ENCODE measurements at regions not wholly inside any gene's neighbourhood (a gene's known extent, or its start where the extent isn't known, plus 50 kb on each side); places are given as distances from the start of the nearest gene placed in this dataset.

DNA sequence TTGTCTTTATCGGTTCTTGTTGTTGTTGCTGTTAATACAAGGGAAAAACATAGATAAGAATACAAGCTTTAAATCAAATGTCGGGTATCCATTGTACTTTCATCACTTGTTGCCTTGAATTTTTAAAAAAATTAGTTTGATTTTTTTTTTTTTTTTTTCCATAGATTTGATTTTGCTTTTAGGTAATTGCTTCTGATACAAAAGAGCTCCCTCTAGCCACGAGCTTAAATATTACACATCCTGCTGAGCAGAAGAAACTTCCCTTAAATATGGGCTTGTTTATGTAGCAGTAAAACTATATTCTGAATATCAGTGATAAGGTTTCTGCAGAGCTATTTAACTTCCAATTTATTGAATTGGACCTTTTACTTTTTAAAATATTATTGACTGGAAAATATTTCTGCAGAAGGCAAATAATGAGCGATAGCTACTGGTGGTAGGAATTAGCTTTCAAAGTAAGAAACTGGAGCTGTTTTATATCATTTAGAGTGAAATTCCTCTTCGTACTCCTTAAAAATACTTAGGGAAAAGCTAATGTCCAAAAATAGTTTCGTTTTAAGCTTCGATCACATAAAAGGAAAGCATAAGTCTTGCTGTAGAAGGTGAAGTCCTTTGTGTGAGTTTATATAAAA is 216.9 kb downstream of the POLR1F start:
- H3K27ac ChIP-seq, result no peak overlapping the region
- CTCF ChIA-PET, result interaction anchor here (0.5 to 1.6 kb wide), 20 partner anchors 8 to 1672 kb away, joined by 3 to 11 read pairs (median 4); no protein-coding TSS in a partner anchor
- peak; percentile 16 for DNase-seq (ENCODE audit: low spot score)
- TF ChIP-seq, protein P1, sequence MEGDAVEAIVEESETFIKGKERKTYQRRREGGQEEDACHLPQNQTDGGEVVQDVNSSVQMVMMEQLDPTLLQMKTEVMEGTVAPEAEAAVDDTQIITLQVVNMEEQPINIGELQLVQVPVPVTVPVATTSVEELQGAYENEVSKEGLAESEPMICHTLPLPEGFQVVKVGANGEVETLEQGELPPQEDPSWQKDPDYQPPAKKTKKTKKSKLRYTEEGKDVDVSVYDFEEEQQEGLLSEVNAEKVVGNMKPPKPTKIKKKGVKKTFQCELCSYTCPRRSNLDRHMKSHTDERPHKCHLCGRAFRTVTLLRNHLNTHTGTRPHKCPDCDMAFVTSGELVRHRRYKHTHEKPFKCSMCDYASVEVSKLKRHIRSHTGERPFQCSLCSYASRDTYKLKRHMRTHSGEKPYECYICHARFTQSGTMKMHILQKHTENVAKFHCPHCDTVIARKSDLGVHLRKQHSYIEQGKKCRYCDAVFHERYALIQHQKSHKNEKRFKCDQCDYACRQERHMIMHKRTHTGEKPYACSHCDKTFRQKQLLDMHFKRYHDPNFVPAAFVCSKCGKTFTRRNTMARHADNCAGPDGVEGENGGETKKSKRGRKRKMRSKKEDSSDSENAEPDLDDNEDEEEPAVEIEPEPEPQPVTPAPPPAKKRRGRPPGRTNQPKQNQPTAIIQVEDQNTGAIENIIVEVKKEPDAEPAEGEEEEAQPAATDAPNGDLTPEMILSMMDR (conservative IDR thresholded peaks at IDR 0.05; ENCODE audit: low read depth), result peak; percentile 81
- POLR2A ChIA-PET (ENCODE audit: low non-redundant PET), result no interaction called here

DNA sequence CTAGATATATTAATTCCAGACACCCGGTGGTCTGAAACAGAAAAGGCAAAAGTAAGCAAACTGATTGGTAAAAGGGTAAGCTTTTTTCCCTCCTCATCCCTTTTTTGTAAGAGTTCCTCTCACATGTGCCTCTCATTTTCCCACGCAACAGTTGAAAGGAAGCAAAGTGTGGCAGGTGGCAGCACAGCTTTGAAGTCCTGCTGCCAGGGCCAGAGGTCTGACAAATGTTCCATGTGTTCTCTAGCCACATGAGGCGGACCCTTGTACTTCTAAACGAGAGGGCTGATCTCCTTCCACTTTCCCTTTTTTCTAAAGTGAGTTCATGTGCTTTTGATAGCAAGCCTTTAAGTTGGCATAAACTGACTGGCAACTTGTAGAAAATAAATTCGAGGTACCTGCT is 217.5 kb downstream of the POLR1F start:
- ChIA-PET POLR2A (ENCODE audit: low non-redundant PET) (no interaction called here), CTCF (interaction anchor here (0.6 to 1.6 kb wide), 8 partner anchors 8 to 1386 kb away, joined by 3 to 11 read pairs (median 5); no protein-coding TSS in a partner anchor)
- TF ChIP-seq, protein P1 (conservative IDR thresholded peaks at IDR 0.05; ENCODE audit: low read depth), result no peak
- no peak overlapping the region for H3K27ac ChIP-seq
- DNase-seq (ENCODE audit: low spot score), result no peak

DNA sequence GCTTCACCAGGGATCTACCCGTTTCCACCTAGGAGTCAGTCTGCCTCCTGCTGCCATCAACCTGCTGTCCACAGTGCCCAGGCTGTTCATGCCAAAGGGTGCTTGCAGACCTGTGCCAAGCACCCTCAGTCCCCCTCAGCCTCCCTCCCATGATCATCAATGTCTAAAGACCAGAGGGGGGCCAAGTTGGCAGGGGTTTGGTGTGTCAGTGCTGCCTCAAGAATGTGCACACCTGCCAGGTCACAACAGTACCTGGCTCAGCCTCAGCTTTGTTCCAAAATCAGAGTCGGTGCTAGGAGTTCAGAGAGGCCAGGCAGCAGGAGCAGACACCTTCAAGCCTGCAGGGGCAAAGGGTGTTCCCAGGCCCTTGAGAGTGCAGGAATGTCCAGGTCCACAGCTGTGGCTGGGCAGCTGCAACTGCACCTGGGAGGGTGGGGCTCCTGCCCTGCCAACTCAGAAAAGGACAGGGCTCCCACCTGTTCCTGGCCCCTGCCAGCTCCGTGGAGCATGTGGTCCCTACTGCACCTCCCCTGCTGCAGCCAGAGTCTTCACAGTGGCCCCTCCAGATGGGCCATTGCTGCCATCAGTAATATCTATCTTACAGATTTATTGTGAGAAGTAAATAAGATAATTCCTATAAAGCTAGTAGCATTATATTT is 219.5 kb downstream of the POLR1F start:
- no peak for DNase-seq (ENCODE audit: low spot score)
- TF ChIP-seq, protein P1 (conservative IDR thresholded peaks at IDR 0.05; ENCODE audit: low read depth), result no peak
- H3K27ac ChIP-seq, result no peak overlapping the region
- CTCF ChIA-PET, result interaction anchor here (0.6 kb wide), 1 partner anchor 31 kb away, joined by 3 read pairs; no protein-coding TSS in a partner anchor
- POLR2A ChIA-PET (ENCODE audit: low non-redundant PET), result interaction anchor here (0.6 kb wide), 1 partner anchor 182 kb away, joined by 3 read pairs; no protein-coding TSS in a partner anchor

DNA sequence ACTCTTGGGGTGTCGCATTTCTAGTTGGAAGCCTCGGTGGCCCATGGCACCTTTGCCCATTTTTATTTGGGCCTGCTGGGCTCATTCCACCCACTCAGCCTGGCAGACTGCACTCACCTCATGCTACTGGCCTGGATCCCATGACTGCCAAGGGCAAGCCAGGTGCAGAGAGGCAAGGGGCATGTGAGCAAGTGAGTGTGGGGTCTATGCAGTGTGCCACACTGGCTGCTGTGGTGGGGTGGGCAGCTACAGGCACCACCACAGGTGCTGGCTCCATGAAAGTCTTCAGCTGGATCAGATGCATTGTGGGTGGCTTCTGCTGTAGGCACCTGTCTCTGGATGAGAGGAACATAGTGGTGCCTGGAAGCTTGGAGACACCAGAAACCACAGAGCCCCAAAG is 220.8 kb downstream of the POLR1F start:
- CTCF ChIA-PET, result no interaction called here
- TF ChIP-seq, protein P1 (conservative IDR thresholded peaks at IDR 0.05; ENCODE audit: low read depth), result no peak
- POLR2A ChIA-PET (ENCODE audit: low non-redundant PET), result no interaction called here
- DNase-seq (ENCODE audit: low spot score), result no peak
- no peak overlapping the region for H3K27ac ChIP-seq

DNA sequence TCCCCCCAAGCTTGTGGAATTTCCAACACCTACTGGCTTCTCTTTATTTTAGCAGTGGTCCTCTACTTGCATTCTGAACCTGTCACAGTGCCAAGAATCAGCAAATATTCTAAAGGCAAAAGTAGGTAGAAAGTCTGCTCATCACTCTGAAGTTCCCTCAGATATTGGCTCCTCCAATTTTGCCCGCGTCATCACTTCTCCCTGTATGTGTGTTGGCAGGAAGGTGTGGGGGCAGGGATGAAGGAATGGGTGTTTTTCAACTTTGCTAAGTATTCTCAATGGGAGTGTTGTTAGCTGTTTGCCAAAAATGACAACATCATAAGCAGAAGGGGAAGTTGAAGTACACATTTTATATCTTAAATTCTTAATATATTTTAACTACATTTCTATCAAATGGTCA is 226.2 kb downstream of the POLR1F start:
- no peak for DNase-seq (ENCODE audit: low spot score)
- TF ChIP-seq, protein P1 (conservative IDR thresholded peaks at IDR 0.05; ENCODE audit: low read depth), result no peak
- no peak overlapping the region for H3K27ac ChIP-seq
- ChIA-PET CTCF (no interaction called here), POLR2A (ENCODE audit: low non-redundant PET) (no interaction called here)

DNA sequence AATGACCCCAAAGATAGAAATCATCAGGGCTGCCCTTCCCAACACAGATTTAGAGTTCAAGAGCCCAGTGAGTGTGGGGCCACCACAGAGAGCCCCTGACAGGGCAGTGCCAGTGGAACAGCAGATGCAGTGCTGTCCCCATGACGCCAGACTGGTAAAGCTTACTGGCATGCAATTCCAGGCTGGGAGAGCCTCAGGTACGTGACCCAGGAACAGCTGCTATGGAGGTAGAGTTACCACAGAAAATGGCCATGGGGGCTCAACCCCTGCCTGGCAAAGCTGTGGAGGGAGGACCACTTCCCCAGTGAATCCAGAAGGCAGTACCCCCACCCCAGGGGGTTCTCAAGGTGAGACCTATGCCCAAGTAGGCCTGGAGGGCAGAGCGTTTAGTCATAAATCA is 228.5 kb downstream of the POLR1F start:
- TF ChIP-seq, protein P1 (conservative IDR thresholded peaks at IDR 0.05; ENCODE audit: low read depth), result no peak
- CTCF ChIA-PET, result interaction anchor here (0.7 kb wide), 1 partner anchor 343 kb away, joined by 3 read pairs; no protein-coding TSS in a partner anchor
- no peak overlapping the region for H3K27ac ChIP-seq
- no peak for DNase-seq (ENCODE audit: low spot score)
- POLR2A ChIA-PET (ENCODE audit: low non-redundant PET), result no interaction called here

Data from RWPE1 (cell line).